ENCODE measurements at regions not wholly inside any gene's neighbourhood (a gene's known extent, or its start where the extent isn't known, plus 50 kb on each side); places are given as distances from the start of the nearest gene placed in this dataset.

DNA sequence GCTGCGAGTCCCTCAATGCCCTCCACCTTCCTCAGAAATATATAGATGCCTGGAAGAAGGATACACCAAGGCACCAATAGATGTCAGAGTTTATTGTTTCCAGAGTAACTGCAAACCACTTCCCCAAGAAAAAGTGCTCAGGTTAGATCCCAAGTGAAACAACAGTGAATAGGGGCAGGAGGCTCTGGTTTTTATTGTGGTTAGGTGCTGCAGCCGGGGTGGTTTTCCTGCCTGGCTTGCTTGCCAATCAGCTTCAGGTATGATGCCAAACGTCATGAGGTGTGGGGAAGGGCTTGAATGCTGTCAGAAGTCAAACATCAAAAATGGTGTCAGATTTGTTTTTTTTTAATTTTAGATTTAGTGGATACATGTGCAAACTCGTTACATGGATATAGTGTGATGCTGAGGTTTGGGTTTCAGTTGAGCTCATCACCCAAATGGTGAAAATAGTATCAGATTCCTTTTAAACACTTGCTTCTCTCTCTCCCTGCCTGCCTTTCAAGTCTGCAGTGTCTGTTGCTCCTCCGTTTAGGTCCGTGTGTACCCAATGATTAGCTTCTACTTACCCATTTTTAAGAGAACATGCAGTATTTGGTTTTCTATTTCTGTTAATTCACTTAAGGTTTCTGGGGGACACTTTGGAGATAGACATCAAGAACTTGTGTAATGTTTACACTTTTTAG is 1317.0 kb downstream of the MRPL39 start:
- DNase-seq = peak; percentile 47

DNA sequence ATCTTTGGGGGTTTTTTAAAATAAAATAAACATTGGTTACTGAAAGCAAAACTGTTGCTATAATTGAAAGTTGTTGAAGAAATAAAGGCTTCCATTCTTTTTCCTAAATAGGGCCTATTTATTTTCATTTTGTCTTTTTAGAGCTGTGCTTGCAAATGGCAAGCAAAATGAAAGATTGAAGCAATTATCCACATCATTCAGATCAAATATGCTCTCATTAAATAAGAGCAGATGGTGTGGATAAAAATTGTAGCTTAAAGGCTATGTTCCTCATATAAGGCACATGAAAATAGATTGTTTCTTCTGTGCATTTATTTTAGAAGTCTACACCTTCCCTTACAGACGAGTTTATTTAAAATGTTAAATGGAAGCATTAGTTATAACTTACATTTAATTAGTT is 1317.7 kb downstream of the MRPL39 start:
- no peak for DNase-seq

GRCh38 chr21:24280596-24280995 is 1326.7 kb downstream of the MRPL39 start:
- no peak for DNase-seq

- no peak for DNase-seq
Measured at GRCh38 chr21:24278711-24279110, 1328.6 kb downstream of the MRPL39 start.

DNA sequence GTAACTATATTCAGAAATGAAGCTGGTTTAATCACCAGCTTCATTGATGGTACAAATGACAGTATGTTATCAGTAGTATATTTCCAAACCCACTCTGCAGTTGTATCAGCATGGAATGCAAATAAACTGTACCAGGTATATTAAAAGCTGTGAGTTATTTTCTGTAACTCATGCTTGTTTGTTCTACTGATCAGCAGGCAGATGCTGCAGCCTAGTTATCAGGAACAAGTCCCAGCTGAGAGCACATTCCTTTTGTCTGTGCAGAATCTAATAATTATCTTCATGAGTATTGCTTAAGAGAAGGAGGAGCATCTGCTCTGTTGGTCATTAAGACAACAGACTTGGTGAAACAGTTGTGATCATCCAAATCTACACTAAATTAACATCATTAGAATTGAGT is 1331.1 kb downstream of the MRPL39 start:
- no peak for DNase-seq

DNA sequence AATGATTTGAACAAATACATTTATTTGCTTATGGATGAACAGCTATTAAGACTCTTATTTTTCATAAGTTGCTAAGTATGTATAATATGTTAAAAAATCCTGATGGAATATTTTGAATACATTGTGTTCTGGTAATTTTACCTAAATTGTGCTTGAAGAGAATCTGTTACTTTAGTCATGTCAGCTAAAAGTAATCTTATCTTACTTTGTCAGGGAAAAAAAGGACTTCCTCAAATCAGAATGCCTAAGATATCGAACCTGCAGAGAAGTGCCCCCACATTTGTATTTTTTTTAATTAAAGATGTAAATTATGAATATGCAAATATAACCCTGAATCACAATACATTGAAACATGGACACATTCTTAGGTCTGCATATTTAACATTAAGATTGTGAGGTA is 1331.7 kb downstream of the MRPL39 start:
- DNase-seq = no peak

DNA sequence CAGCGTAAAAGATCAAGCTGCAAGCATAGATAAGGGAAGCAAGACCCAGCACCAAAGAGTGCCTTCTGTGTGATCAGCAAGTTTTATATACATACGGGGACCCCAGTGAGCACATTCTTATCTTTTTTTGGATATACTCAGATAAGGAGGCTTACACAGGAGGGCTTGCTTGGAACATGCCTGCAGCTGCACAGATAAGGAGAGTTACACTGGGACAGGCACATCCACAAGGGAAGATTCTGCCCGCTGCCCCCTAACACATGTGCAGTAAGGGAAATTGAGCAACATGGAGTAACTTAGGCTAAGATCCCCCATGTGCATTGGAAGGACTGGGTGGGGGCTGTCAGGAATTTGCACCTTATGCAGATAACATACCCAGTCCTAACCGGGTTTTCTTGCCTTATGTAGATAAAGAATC is 1334.8 kb downstream of the MRPL39 start:
- DNase-seq = no peak

GRCh38 chr21:24265987-24266386 is 1341.3 kb downstream of the MRPL39 start:
- no peak for DNase-seq

DNA sequence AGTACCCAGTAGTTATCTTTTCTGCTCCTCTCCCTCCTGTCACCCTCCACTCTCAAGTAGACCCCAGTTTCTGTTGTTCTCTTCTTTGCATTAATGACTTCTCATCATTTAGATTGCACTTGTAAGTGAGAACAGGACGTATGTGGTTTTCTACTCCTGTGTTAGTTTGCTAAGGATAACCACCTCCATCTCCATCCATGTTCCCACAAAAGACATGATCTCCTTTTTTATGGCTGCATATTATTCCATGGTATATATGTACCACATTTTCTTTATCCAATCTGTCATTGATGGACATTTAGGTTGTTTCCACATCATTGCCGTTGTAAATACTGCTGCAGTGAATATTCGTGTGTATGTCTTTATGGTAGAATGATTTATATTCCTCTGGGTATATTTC is 1346.5 kb downstream of the MRPL39 start:
- no peak for DNase-seq

DNA sequence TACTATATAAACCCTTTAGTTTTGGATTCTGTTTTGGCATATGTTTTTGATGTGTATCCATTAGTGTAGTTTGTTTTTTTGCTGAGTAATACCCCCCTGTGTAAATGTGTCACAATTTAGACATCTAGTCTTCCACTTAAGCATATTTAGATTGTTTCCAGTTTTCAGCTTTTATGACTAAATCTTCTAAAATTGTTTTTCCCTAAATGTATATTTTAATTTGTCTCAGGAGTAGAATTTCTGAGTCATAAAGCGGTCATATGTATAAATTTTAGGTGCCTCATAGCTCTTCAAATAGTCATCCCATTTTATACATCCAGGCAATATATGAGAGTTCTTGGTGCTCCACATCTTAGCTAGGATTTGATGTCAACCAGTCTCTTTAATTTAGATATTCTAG is 1348.0 kb downstream of the MRPL39 start:
- no peak for DNase-seq

- no peak for DNase-seq
Measured at GRCh38 chr21:24255591-24255990, 1351.7 kb downstream of the MRPL39 start.

GRCh38 chr21:24225431-24225830 is 1381.8 kb downstream of the MRPL39 start:
- no peak for DNase-seq

DNA sequence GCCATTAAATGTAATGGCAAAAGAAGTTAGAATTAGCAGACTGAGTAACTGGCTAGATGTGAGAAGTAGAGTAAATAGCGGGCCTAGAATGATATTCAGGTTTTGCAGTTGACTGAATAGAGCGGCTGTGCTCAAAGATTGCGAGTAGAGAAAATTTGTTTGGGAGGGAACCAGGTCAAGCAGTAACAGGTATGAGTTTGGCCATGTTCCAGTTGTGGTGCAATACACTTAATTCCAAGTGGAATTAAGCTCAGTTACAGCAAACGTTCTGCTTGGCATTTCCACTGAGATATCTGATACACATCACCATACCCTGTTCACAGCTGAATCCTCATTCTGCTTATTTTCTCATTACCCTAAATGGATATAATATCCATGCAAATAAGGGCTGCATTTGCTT is 1382.9 kb downstream of the MRPL39 start:
- no peak for DNase-seq

DNA sequence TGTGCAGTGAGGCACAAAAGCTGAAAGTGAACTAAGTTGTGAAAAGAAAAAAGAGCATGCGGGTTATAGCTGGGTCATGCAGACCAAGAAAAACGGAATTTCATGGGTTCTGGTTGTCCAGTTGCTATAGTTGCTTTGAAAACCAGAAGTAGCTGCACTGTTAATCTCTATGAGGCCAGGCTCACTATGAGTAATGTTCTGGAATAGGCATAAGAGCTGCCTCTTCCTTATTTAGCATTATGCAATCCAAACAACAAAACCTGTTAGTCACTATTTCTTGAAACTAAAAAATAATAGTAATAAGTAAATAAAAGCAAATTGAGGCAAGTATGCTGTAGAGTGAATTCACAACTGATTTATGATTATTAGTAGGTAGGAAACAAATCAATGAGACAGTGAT is 1383.7 kb downstream of the MRPL39 start:
- DNase-seq = no peak

DNA sequence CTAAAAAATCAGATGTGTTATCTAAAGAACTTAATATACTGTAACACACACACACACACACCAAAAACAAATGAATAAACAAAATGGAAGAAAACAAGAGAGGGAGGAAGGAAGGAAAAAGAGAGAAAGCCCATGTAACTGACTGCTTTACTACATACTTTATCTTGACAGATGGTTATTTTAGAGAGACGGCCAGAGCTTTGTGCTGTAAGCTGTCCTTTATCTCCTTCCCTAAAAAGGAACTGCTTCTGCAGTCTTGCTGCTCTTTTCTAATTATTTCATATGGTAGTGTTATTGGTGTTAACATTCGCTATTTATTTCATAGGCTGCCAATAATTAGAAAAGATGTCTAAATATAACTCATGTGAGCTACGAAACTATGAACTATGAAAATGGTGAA is 1384.6 kb downstream of the MRPL39 start:
- DNase-seq = no peak

GRCh38 chr21:24220446-24220845 is 1386.8 kb downstream of the MRPL39 start:
- no peak for DNase-seq

GRCh38 chr21:24217151-24217550 is 1390.1 kb downstream of the MRPL39 start:
- no peak for DNase-seq

- no peak for DNase-seq
Measured at GRCh38 chr21:24210130-24210529, 1397.2 kb downstream of the MRPL39 start.

- DNase-seq = no peak
Measured at GRCh38 chr21:24208562-24209260, 1398.6 kb downstream of the MRPL39 start.

DNA sequence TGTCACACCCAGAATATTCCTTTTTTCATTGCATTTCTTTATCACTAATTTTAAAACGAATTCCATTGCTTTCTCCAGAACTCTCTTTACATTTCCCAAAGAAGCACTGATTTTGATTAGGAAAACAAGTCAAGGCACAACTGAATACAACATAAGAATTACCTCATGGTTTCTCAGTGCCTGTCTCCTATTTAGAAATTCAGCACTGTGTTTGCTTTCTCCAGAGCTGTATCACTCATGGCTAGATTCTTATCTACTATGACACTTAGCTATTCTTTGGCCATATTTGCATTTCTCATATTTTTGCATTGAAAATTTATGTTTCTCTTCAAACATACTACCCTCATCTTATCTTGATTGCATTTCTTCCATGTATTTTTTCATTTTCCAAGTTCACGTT is 1402.0 kb downstream of the MRPL39 start:
- no peak for DNase-seq

DNA sequence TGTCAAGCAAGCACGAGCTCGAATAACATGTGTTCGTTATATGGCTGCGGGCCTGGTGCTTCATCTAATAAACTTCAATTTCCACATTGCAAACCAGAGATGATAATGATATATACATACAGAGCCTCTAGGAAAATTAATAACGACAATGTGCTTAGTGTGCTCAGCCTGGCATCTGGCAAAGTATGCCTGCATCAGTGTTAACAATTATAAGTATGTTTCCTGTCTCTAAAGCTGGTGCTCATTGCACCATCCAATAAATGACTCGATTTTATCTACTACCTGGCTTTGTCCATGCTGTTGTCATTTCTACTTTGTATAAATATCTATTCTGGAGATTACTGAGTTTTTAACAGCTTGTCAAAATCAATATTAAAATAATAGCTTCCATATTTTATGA is 1402.6 kb downstream of the MRPL39 start:
- no peak for DNase-seq

DNA sequence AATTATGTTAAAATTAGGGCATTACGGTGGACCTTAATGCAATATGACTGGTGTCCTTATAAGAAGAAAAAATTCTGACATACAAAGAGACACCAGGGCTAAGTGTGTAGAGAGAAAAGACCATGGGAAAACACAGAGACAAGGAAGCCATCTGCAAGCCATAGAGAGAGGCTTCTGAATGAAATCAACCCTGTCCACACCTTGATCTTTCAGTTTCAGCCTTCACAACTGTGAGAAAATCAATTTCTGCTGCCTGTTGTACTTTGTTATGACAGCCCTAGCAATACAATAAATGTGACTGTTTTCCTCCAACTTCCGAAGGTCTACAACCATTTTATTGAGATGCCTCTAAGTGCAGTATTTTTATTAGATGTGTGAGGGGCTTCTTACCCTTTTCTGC is 1407.2 kb downstream of the MRPL39 start:
- no peak for DNase-seq

- no peak for DNase-seq
Measured at GRCh38 chr21:24197923-24198322, 1409.4 kb downstream of the MRPL39 start.

GRCh38 chr21:24197132-24197643 is 1410.1 kb downstream of the MRPL39 start:
- no peak for DNase-seq

DNA sequence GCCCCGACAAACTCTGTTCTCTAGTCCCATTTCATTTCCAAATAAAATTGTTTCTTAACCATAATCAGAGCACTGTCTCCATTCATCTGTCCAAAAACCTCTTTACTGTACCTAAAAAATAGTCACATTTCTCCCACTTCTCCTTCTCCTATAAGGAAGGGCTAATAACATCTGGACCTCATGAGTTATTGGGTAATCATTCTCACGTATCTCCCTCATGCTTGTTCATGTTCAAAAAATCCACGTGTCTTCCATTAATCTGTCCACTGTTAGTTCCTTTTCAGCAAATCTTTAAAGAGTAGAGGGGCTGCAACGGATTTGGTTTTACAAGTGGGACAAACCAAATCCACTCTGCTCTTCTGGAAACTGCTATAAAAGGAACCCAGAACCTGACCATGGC is 1418.8 kb downstream of the MRPL39 start:
- no peak for DNase-seq
